ENCODE measurements at regions not wholly inside any gene's neighbourhood (a gene's known extent, or its start where the extent isn't known, plus 50 kb on each side); places are given as distances from the start of the nearest gene placed in this dataset.
"Not testable (repeated sequence)": the region's sequence is repeated elsewhere in the genome, so short reads cannot be mapped to it uniquely, and the experiment has no call there.

DNA sequence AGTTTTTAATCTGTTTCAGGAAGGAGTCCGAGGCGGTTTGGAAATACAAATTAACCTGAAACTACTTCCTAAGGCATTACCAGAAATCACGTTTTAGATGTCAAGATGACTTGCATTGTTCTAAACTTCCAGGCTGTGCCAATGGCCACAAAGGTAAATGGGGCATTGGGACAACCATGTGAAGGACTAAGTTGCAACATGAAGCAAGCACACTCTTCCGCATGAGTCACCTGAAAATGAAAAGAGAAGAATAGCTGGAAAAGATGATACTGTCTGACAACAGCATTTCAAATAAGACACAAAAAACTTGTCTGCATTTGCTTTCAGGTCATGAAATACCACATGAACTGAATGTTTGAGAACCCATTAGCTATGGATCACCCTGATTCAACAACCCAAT lies 262.1 kb downstream of the AHR start:
- TF ChIP-seq, protein P1, sequence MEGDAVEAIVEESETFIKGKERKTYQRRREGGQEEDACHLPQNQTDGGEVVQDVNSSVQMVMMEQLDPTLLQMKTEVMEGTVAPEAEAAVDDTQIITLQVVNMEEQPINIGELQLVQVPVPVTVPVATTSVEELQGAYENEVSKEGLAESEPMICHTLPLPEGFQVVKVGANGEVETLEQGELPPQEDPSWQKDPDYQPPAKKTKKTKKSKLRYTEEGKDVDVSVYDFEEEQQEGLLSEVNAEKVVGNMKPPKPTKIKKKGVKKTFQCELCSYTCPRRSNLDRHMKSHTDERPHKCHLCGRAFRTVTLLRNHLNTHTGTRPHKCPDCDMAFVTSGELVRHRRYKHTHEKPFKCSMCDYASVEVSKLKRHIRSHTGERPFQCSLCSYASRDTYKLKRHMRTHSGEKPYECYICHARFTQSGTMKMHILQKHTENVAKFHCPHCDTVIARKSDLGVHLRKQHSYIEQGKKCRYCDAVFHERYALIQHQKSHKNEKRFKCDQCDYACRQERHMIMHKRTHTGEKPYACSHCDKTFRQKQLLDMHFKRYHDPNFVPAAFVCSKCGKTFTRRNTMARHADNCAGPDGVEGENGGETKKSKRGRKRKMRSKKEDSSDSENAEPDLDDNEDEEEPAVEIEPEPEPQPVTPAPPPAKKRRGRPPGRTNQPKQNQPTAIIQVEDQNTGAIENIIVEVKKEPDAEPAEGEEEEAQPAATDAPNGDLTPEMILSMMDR (IDR thresholded peaks at IDR 0.05; ENCODE audit: insufficient read depth, low read length, poor library complexity, severe bottlenecking), result no peak
- no peak overlapping the region for H3K4me3 ChIP-seq (ENCODE audit: low read depth, low read length)
- no peaks in the 10 kb centered on the region for H3K27me3 ChIP-seq (ENCODE audit: control insufficient read depth, insufficient read depth, low read length)
- H3K36me3 ChIP-seq (ENCODE audit: control insufficient read depth, insufficient read depth, low read length), result no peaks in the 10 kb centered on the region
- no peak for DNase-seq (ENCODE audit: low read depth)

DNA sequence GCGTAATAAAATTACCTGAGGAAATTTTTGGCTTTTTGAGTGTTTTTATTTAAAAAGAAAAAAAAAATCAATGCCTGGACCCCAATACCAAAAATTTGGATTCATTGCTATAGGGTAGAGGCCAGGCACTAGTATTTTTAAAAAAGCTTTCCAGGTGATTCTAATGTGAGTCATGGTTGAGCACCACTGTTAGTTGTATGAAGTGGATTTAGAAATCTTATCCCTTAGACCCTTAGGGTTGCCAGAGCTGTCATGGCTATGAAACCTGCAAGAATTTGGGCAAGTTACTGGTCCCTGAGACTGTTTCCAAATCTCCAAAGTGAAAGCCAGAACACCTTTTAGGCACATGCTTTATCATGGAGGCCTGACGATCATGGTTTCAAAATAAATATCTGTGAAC lies 262.5 kb downstream of the AHR start:
- H3K36me3 ChIP-seq (ENCODE audit: control insufficient read depth, insufficient read depth, low read length), result no peaks in the 10 kb centered on the region
- no peaks in the 10 kb centered on the region for H3K27me3 ChIP-seq (ENCODE audit: control insufficient read depth, insufficient read depth, low read length)
- TF ChIP-seq, protein P1 (IDR thresholded peaks at IDR 0.05; ENCODE audit: insufficient read depth, low read length, poor library complexity, severe bottlenecking), result no peak
- DNase-seq (ENCODE audit: low read depth), result no peak
- no peak overlapping the region for H3K4me3 ChIP-seq (ENCODE audit: low read depth, low read length)

DNA sequence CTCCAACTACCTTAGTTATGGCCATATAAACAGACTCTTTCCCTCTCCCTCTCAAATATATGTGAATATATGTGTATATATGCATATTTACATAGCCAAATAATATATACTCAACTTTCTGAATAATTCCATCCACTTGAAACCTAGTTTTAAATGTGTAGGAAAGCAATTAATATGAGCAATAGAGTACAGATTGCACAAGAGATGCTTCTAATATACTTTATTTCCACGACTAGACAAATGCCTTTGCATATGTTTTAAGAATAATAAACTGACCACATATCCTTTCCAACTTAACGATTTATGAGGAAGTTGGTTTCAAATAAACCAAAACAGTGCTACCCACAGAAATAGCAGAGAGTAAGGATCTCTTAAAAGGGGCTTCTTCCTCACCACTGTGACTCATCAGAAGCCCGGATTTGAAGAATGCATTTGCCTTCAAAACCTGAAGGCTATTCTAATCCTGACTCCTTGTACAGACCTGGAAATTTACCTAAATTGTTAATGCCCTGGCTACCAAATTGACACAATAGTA lies 266.3 kb downstream of the AHR start:
- TF ChIP-seq, protein P1 (IDR thresholded peaks at IDR 0.05; ENCODE audit: insufficient read depth, low read length, poor library complexity, severe bottlenecking), result no peak
- no peak for DNase-seq (ENCODE audit: low read depth)
- Histone ChIP-seq H3K4me3 (ENCODE audit: low read depth, low read length) (no peak overlapping the region), H3K27me3 (ENCODE audit: control insufficient read depth, insufficient read depth, low read length) (no peaks in the 10 kb centered on the region), H3K36me3 (ENCODE audit: control insufficient read depth, insufficient read depth, low read length) (no peaks in the 10 kb centered on the region)

DNA sequence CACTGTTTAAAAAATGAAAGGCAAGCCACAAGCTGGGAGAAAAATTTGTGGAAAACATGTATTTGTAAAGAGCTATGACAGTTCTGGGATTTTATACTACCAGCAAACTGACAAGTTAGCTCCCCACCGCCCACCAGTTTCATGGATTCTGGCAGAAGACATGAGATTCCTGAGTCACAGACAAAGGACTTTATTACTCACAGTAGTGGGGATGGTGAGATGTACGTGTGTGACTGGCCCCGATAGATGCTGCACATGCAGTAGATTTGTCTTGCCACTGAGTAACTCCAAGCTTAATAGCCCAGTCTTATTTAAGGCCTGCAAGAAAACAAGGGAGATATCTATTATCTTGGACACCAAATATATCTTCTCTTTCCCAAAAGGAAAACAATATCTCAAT lies 281.7 kb downstream of the AHR start:
- Histone ChIP-seq H3K4me3 (ENCODE audit: low read depth, low read length) (no peak overlapping the region), H3K27me3 (ENCODE audit: control insufficient read depth, insufficient read depth, low read length) (no peaks in the 10 kb centered on the region), H3K36me3 (ENCODE audit: control insufficient read depth, insufficient read depth, low read length) (no peaks in the 10 kb centered on the region)
- TF ChIP-seq, protein P1 (IDR thresholded peaks at IDR 0.05; ENCODE audit: insufficient read depth, low read length, poor library complexity, severe bottlenecking), result no peak
- no peak for DNase-seq (ENCODE audit: low read depth)

DNA sequence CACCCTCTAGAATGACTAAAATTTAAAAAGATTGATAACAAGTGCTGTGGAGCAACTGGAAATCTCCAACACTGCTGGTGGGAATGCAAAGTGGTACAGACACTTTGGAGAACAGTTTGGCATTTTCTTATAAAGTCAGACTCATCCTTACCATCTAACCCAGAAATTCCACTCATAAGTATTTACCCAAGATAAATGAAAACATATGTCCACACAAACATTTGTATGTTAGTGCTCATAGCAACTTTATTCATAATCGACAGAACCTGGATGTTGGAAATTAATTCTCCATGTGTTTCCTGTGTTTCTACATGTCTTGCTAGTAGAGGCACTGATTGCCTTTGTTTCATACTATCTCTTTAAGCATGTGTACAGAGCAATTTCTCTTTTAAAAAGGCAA lies 282.4 kb downstream of the AHR start:
- Histone ChIP-seq H3K36me3 (ENCODE audit: control insufficient read depth, insufficient read depth, low read length) (no peaks in the 10 kb centered on the region), H3K27me3 (ENCODE audit: control insufficient read depth, insufficient read depth, low read length) (no peaks in the 10 kb centered on the region), H3K4me3 (ENCODE audit: low read depth, low read length) (no peak overlapping the region)
- TF ChIP-seq, protein P1 (IDR thresholded peaks at IDR 0.05; ENCODE audit: insufficient read depth, low read length, poor library complexity, severe bottlenecking), result no peak
- no peak for DNase-seq (ENCODE audit: low read depth)

DNA sequence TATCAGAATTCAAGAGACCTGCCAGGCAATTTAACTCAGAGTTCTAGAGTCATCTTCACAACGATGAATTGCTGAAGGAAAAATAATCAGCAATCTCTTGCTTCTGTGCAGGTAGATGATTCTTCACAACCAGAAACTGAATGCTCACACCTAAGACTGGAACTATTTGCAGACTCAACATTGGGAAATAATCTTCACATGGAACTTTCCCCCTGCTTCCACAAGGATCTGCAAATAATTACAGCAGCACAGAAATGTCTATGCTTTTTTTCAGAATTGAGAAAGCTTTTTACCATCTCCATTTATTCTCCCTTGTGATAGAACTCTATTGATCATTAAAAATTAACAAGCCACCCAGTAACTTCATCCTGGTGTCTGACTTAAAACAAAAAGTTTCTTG lies 282.8 kb downstream of the AHR start:
- no peak for DNase-seq (ENCODE audit: low read depth)
- H3K4me3 ChIP-seq (ENCODE audit: low read depth, low read length), result no peak overlapping the region

DNA sequence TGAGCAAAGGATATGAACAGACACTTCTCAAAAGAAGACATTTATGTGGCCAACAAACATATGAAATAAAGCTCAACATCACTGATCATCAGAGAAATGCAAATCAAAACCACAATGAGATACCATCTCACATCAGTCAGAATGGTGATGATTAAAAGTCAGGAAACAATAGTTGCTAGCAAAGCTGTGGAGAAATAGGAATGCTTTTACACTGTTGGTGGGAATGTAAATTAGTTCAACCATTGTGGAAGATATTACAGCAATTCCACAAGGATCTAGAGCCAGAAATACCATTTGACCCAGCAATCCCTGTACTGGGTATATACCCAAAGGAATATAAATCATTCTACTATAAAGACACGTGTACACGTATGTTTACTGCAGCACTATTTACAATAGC lies 284.2 kb downstream of the AHR start:
- not testable (repeated sequence) for H3K36me3 ChIP-seq (ENCODE audit: control insufficient read depth, insufficient read depth, low read length); DNase-seq (ENCODE audit: low read depth); H3K4me3 ChIP-seq (ENCODE audit: low read depth, low read length); H3K27me3 ChIP-seq (ENCODE audit: control insufficient read depth, insufficient read depth, low read length)

More for the DNA sequence above, 282.8 kb downstream of the AHR start:
- no peaks in the 10 kb centered on the region for H3K36me3 ChIP-seq (ENCODE audit: control insufficient read depth, insufficient read depth, low read length)
- TF ChIP-seq, protein P1 (IDR thresholded peaks at IDR 0.05; ENCODE audit: insufficient read depth, low read length, poor library complexity, severe bottlenecking), result no peak
- H3K27me3 ChIP-seq (ENCODE audit: control insufficient read depth, insufficient read depth, low read length), result no peaks in the 10 kb centered on the region

Data from kidney epithelial cell (primary cell).